HG02798 (cell line): ENCODE measurements at regions not wholly inside any gene's neighbourhood (a gene's known extent, or its start where the extent isn't known, plus 50 kb on each side); places are given as distances from the start of the nearest gene placed in this dataset.
A peak's percentile ranks its signal among the peaks of the same experiment; 100 is the strongest.
"Not testable (repeated sequence)": the region's sequence is repeated elsewhere in the genome, so short reads cannot be mapped to it uniquely, and the experiment has no call there.

ENCODE experiments used
- ATAC-seq: cut with Tn5 transposase; IDR thresholded peaks from one replicate; pipeline ENCODE4 v1.9.1; 2021; ENCODE audit warnings: mild to moderate bottlenecking; ENCODE audit not compliant: unreplicated experiment, poor library complexity

DNA sequence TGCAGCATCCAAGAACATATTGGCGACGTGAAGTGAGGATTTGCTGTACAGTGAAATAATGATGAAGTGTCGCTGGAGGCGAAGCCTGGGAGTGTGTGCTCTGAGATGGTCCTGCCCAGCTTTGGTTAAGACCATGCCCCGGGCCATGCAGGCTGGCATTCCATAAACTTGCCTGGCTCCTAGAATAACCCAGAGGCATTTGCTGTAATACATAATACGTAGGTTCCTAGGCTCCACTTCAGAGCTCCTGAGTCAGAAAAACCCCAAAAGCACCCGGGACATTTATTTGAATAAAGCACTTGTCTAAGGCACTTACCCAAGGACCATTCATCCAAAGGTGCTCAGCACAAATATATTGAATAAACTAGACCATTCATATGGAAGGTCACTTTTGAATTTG, 279.3 kb downstream of the ABCC12 start:
- no peak for ATAC-seq

DNA sequence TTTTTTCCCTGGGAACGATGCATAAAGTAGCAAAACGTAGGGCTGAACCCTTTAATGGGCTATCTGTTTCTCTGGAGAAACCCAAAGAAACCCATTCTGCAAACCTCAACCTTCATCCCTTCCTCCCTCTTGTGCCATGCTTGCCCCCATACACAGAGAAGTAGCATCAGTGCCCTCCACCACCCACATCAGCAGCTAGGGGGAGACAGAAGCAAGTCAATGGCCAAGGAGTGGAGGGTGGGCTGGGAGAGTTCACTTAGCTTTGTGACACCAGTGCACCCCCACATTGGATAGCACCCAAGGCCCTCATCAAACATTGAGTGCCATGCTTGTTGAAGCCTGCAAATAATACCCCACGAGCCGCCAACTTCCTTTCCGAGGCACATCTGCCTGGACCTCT, 282.4 kb downstream of the ABCC12 start:
- ATAC-seq: no peak

DNA sequence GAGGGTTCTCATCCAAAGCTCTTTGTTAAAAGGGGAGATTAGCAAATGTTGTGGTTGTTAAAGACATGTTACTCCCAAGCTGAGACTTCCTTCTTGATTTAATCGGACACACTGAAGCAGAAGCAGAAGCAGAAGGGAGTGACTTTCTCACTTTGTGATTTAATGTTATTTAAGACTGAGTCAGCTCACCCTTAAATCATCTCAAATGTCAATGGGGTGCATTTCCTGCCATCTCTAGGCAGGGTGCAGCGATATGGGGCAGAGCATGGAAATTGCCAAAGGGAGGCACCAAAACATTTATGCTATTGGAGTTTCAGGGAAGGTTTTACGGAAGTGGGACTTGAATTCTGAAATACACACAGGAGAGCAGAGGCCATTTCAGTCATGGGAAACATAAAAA, 283.6 kb downstream of the ABCC12 start:
- ATAC-seq: no peak

DNA sequence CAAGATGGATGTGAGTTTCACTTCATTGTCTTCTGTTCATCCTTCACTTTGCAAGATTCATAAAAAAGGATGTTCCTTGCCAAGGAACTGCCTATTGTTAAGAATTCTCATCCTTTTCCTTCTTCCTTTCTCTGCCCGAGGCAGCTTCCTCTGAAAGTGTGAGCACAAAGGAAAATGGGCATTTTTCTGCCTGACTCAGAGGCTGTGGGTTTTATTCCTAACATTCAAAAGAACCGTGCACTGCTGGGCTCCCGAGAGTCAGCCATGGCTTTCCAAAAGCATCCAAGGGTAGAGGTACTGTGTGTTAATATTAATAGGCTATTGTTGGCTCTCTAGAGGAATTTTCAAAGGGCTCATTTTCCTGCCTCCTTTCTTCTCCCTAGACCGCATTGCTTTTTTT, 289.4 kb downstream of the ABCC12 start:
- no peak for ATAC-seq

DNA sequence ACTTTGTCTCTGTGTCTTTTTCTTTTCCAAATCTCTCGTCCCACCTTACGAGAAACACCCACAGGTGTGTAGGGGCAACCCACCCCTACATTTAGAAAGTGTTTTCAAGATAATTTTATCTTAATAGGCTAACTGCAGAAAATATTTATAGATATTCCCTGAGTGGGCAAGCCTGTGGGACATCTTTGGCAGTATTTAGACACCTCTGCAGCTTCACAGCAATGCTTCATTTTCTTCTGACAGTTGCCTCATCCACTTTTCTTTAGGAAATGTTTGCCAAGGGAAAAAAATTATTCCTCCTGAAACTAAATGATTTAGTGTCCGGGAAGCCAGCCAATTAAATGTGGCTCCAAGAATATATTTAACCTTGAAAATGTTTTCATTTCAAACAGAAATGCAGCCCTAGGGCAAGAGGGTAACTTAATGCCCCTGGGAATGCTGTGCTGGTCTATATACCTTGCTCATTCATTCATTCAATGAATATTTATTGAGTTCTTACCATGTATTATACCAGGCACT, 290.4 kb downstream of the ABCC12 start:
- ATAC-seq: no peak

DNA sequence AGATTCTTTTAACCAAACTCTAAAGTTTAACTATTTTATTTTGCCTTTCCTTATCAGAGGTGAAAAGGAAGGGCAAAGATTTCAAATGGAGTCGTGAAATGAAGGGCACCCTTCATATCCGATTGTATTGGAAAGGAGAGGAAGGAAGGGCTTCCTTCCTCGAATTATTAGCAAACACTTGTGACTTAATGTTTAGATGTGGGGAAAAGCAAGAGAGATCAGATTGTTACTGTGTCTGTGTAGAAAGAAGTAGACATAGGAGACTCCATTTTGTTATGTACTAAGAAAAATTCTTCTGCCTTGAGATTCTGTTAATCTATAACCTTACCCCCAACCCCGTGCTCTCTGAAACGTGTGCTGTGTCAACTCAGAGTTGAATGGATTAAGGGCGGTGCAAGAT, 291.5 kb downstream of the ABCC12 start:
- ATAC-seq: not testable (repeated sequence)

DNA sequence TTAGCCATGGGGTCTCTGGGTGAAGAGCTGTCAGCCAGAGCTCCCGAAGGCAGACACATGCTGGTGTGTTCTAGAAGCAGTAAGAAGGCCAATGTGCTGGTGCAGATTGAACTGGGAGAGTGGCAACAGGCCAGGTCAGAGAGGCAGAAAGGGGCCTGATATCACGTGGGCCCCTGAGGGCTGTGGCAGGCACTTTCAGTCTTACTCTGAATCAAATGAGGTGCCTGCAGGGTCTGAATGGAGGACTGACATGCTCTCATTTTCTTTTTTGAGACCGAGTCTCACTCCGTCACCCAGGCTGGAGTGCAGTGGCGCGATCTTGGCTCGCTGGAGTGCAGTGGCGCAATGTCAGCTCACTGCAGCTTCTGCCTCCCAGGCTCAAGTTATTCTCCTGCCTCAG, 293.8 kb downstream of the ABCC12 start:
- ATAC-seq: peak; percentile 91

GRCh38 chr16:47858333-47858982, 297.3 kb downstream of the ABCC12 start:
- ATAC-seq: no peak

- ATAC-seq: no peak
Measured at GRCh38 chr16:47855431-47855830, 300.4 kb downstream of the ABCC12 start.

GRCh38 chr16:47854737-47855136, 301.1 kb downstream of the ABCC12 start:
- ATAC-seq: no peak

GRCh38 chr16:47852991-47853390, 302.8 kb downstream of the ABCC12 start:
- no peak for ATAC-seq

DNA sequence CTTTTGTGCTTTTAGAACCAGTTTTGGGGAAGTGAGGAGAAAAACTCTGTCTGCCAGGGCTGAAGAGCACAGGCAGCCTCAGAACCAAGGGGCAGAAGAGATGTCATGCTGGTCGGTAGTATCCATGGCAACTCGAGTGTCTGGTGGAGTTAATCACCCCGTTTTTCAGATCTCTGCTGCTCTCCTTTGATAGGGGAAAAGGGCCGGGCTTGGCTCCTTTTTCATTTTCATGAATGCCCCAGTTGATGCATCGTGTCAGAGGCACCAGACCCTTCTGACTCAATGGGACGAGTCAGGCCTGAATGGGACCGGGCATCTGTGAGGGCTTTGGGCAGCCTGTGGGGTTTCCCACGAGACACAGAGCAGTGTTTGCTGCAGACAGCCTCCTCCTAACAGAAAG, 304.6 kb downstream of the ABCC12 start:
- ATAC-seq: no peak

DNA sequence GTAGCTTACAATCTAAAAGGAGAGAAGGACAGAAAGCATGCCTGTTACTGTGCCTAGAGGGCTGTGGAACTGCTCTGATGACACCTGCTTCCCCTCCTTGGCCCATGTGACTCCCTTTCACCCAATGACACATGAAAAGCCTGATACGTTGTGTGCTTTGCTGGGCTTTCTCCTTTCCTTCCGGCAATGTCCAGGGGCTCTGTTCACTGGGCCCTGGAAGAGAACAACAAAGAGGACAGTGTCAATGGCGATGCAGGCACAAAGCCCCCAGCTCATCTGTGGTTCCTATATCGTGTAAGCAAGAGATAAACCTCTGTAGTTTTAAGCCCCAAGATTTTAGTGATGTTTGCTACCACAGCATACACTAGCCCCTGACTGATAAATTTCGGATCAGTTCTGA, 306.1 kb downstream of the ABCC12 start:
- ATAC-seq: no peak

DNA sequence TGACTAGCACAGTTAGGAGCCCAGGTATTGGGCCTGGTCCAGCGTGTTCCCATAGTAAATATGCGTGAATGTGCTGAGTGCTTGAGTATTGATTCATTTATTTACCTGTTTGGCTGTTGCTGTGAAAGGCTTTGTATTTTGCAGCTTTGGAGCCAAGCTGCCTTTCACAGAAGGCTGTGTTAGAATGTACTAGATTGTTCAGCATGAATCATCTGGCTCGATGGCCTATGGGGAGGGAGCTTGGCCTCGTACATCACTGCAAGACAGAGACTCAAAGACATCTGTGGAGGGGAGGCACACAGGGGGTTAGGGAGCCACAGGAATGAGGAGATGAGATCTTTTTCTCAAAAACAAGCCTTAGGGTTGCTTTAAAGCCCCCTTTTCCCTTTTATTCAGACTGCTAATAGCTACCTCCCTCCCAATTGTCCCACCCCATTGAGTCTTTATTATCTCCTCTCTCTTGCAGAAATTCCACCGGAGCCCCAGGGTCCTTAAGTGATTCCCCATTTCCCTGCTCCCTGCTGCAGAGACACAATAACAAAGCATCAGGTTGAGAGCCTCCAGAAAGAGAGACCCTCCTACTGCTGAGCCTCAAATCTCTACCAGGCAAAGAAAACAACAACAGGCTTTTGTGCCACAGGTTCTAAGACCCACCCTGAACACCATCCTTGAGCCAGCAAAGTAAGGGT, 307.2 kb downstream of the ABCC12 start:
- no peak for ATAC-seq

DNA sequence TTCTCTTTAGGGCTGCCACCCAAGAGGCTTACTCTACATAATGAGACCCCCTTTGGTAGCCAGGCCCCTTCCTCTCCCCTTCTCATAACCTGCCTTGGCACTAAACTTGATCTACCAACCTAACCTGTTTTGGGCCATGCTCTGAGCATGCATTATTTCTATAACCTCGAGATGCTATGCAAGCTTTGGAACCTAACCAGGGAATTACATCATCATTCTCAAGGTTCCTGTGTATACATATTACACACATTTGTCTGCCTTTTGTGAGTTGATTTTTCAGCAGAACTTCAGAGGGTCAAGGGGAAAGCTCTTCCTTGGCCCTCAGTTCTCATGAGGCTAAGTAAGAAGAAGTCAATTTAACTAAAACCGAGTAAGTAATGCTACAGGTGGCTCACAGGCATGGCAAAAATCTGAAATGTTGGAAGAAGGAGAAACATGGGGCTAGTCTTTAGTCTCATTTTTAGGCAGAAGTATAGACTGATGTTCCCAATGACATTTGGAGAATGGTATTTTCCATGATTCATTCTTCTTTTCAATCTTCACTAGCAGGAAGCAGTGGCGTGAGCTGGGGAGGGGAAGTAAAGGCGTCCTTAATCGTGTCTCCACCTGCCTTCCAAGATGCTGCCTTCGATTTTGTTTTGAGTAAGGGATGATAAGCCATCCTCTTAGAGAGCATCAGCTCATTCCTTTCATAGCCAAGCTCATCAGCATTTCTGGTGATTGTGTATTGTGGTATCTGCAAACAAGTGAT, 308.4 kb downstream of the ABCC12 start:
- ATAC-seq: no peak

- ATAC-seq: no peak
Measured at GRCh38 chr16:47834485-47835024, 321.2 kb downstream of the ABCC12 start.

DNA sequence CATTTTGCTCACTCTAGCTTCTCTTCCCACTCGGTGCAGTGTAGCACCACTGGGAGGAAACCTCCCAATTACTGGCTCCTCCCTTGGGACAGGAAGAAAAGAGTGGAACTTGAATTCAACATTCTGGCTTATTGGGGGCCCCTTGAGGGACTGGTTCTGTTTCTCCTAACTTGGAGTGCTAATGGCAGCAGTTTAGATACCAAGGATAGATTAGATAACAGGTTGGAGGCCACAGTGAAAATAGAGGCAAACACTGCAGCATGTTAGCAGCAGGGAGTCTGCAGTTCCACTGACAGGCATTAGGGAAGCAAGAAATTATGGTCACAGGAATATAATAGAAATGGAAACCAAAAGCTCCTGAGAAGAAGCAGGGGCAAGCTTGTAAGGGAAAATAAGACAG, 322.0 kb downstream of the ABCC12 start:
- ATAC-seq: no peak

GRCh38 chr16:47829850-47830600, 325.8 kb downstream of the ABCC12 start:
- ATAC-seq: no peak

GRCh38 chr16:47826070-47826469, 329.7 kb downstream of the ABCC12 start:
- no peak for ATAC-seq

DNA sequence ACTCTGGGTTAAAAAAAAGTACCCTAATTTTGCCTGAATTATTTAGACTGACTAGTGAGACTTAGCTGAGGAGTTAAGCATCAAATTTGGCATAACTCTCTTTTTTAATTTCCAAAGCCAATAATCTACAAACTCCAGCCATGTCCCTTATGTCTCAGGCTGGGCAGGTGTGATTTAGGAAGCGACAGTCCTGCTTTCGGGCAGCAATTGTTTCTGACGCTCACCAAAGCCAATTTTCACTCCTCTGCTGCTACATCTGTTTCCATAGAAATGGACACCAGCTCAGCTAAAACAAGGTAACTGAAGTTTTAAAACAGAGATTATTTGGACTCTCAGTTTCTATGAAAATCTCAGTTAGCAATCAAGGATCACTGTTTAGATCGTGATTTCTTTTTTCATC, 338.7 kb downstream of the ABCC12 start:
- no peak for ATAC-seq
